ENCODE measurements at regions not wholly inside any gene's neighbourhood (a gene's known extent, or its start where the extent isn't known, plus 50 kb on each side); places are given as distances from the start of the nearest gene placed in this dataset.

- H3K36me3 Mint-ChIP-seq: no peaks in the 10 kb centered on the region
- intact Hi-C loops (cut with micrococcal nuclease): no loop called here
- H3K27me3 Mint-ChIP-seq: peaks cover 11 to 17% of the 10 kb centered on the region in 2 donors
- Histone ChIP-seq H3K36me3 (ENCODE audit: insufficient read depth, low read length) (no peaks in the 10 kb centered on the region), H3K9me3 (ENCODE audit: control insufficient read depth in 1 of 2, low read length in 2 of 2) (no peaks in the 10 kb centered on the region), H3K4me1 (ENCODE audit: insufficient read depth, low read length) (no peaks in the 10 kb centered on the region), H3K27me3 (ENCODE audit: insufficient read depth, low read length) (no peaks in the 10 kb centered on the region), H3K4me3 (ENCODE audit: low read length in 2 of 2) (no peak overlapping the region), H3K27ac (ENCODE audit: low read depth, low read length) (no peak overlapping the region)
- H3K9me3 Mint-ChIP-seq: peaks cover 0 to 2% (median 0%) of the 10 kb centered on the region in 8 donors
- no peak overlapping the region for H3K4me3 Mint-ChIP-seq
- no peak for DNase-seq
- H3K4me1 Mint-ChIP-seq: peaks cover 0 to 10% (median 3%) of the 10 kb centered on the region in 4 donors
- H3K27ac Mint-ChIP-seq: no peak overlapping the region
- ChIA-PET CTCF (ENCODE audit: partially characterized antibody) (no interaction called here), POLR2A (ENCODE audit: partially characterized antibody) (no interaction called here)
These were observed 86.0 kb upstream of the PFKP start for GRCh38 chr10:2981361-2981801.

- Histone ChIP-seq H3K27me3 (ENCODE audit: insufficient read depth, low read length) (no peaks in the 10 kb centered on the region), H3K4me3 (ENCODE audit: low read length in 2 of 2) (no peak overlapping the region), H3K9me3 (ENCODE audit: control insufficient read depth in 1 of 2, low read length in 2 of 2) (no peaks in the 10 kb centered on the region), H3K4me1 (ENCODE audit: insufficient read depth, low read length) (no peaks in the 10 kb centered on the region), H3K27ac (ENCODE audit: low read depth, low read length) (no peak overlapping the region), H3K36me3 (ENCODE audit: insufficient read depth, low read length) (no peaks in the 10 kb centered on the region)
- H3K4me1 Mint-ChIP-seq: peaks cover 0 to 4% (median 0%) of the 10 kb centered on the region in 4 donors
- no peaks in the 10 kb centered on the region for H3K36me3 Mint-ChIP-seq
- no peak overlapping the region for H3K27ac Mint-ChIP-seq
- no peak overlapping the region for H3K4me3 Mint-ChIP-seq
- H3K9me3 Mint-ChIP-seq: peaks cover 0 to 2% (median 0%) of the 10 kb centered on the region in 8 donors
- intact Hi-C loops (cut with micrococcal nuclease): no loop called here
- ChIA-PET CTCF (ENCODE audit: partially characterized antibody) (no interaction called here), POLR2A (ENCODE audit: partially characterized antibody) (no interaction called here)
- DNase-seq: no peak
- peaks cover 7 to 12% of the 10 kb centered on the region in 2 donors for H3K27me3 Mint-ChIP-seq
These were observed 86.5 kb upstream of the PFKP start for GRCh38 chr10:2980791-2981360.

GRCh38 chr10:2980116-2980515 lies 87.2 kb upstream of the PFKP start:
- H3K36me3 ChIP-seq (ENCODE audit: insufficient read depth, low read length): no peaks in the 10 kb centered on the region
- Mint-ChIP-seq H3K4me1 (peaks cover 0 to 4% (median 0%) of the 10 kb centered on the region in 4 donors), H3K27ac (no peak overlapping the region), H3K27me3 (peaks cover 4 to 9% of the 10 kb centered on the region in 2 donors), H3K9me3 (peaks cover 0 to 2% (median 0%) of the 10 kb centered on the region in 8 donors), H3K36me3 (no peaks in the 10 kb centered on the region), H3K4me3 (no peak overlapping the region)
- H3K4me1 ChIP-seq (ENCODE audit: insufficient read depth, low read length): no peaks in the 10 kb centered on the region
- no peaks in the 10 kb centered on the region for H3K27me3 ChIP-seq (ENCODE audit: insufficient read depth, low read length)
- POLR2A ChIA-PET (ENCODE audit: partially characterized antibody): no interaction called here
- H3K27ac ChIP-seq (ENCODE audit: low read depth, low read length): no peak overlapping the region
- CTCF ChIA-PET (ENCODE audit: partially characterized antibody): no interaction called here
- H3K4me3 ChIP-seq (ENCODE audit: low read length in 2 of 2): no peak overlapping the region
- H3K9me3 ChIP-seq (ENCODE audit: control insufficient read depth in 1 of 2, low read length in 2 of 2): no peaks in the 10 kb centered on the region
- DNase-seq: no peak
- intact Hi-C loops (cut with micrococcal nuclease): no loop called here

- Mint-ChIP-seq H3K4me3 (no peak overlapping the region), H3K9me3 (peaks cover 0 to 2% (median 0%) of the 10 kb centered on the region in 8 donors), H3K36me3 (no peaks in the 10 kb centered on the region), H3K27ac (no peak overlapping the region), H3K27me3 (peaks cover 2 to 7% of the 10 kb centered on the region in 2 donors), H3K4me1 (peaks cover 0 to 4% (median 0%) of the 10 kb centered on the region in 4 donors)
- intact Hi-C loops (cut with micrococcal nuclease): loop anchor here (5.0 kb wide), 1 partner anchor 1557 kb away; no protein-coding TSS in a partner anchor
- H3K36me3 ChIP-seq (ENCODE audit: insufficient read depth, low read length): no peaks in the 10 kb centered on the region
- no peaks in the 10 kb centered on the region for H3K9me3 ChIP-seq (ENCODE audit: control insufficient read depth in 1 of 2, low read length in 2 of 2)
- no peak overlapping the region for H3K27ac ChIP-seq (ENCODE audit: low read depth, low read length)
- CTCF ChIA-PET (ENCODE audit: partially characterized antibody): interaction anchor here (0.6 kb wide), 1 partner anchor 21 kb away, joined by 3 read pairs; no protein-coding TSS in a partner anchor
- no peaks in the 10 kb centered on the region for H3K4me1 ChIP-seq (ENCODE audit: insufficient read depth, low read length)
- no peaks in the 10 kb centered on the region for H3K27me3 ChIP-seq (ENCODE audit: insufficient read depth, low read length)
- H3K4me3 ChIP-seq (ENCODE audit: low read length in 2 of 2): no peak overlapping the region
- DNase-seq: no peak
- POLR2A ChIA-PET (ENCODE audit: partially characterized antibody): no interaction called here
These were observed 88.0 kb upstream of the PFKP start for GRCh38 chr10:2979306-2979705.

- H3K9me3 Mint-ChIP-seq: peaks cover 0 to 2% (median 0%) of the 10 kb centered on the region in 8 donors
- Histone ChIP-seq H3K9me3 (ENCODE audit: control insufficient read depth in 1 of 2, low read length in 2 of 2) (no peaks in the 10 kb centered on the region), H3K36me3 (ENCODE audit: insufficient read depth, low read length) (no peaks in the 10 kb centered on the region), H3K27me3 (ENCODE audit: insufficient read depth, low read length) (no peaks in the 10 kb centered on the region), H3K4me3 (ENCODE audit: low read length in 2 of 2) (no peak overlapping the region), H3K27ac (ENCODE audit: low read depth, low read length) (no peak overlapping the region), H3K4me1 (ENCODE audit: insufficient read depth, low read length) (no peaks in the 10 kb centered on the region)
- no peak overlapping the region for H3K27ac Mint-ChIP-seq
- DNase-seq: no peak
- H3K4me3 Mint-ChIP-seq: no peak overlapping the region
- no peaks in the 10 kb centered on the region for H3K36me3 Mint-ChIP-seq
- intact Hi-C loops (cut with micrococcal nuclease): loop anchor here (5.0 kb wide), 1 partner anchor 1556 kb away; no protein-coding TSS in a partner anchor
- H3K27me3 Mint-ChIP-seq: peaks cover 2 to 7% of the 10 kb centered on the region in 2 donors
- ChIA-PET POLR2A (ENCODE audit: partially characterized antibody) (no interaction called here), CTCF (ENCODE audit: partially characterized antibody) (interaction anchor here (1.3 kb wide), 1 partner anchor 140 kb away, joined by 3 read pairs; no protein-coding TSS in a partner anchor)
- peaks cover 0 to 4% (median 0%) of the 10 kb centered on the region in 4 donors for H3K4me1 Mint-ChIP-seq
These were observed 88.6 kb upstream of the PFKP start for GRCh38 chr10:2978574-2979273.

GRCh38 chr10:2978111-2978510 lies 89.2 kb upstream of the PFKP start:
- peak in 1 of 5 donors; percentile 12 for DNase-seq
- POLR2A ChIA-PET (ENCODE audit: partially characterized antibody): no interaction called here

GRCh38 chr10:2974503-2975207 lies 92.7 kb upstream of the PFKP start:
- peaks cover 0 to 4% (median 0%) of the 10 kb centered on the region in 4 donors for H3K4me1 Mint-ChIP-seq
- H3K4me1 ChIP-seq (ENCODE audit: insufficient read depth, low read length): no peaks in the 10 kb centered on the region
- DNase-seq: no peak
- peak overlapping the region in 1 of 7 donors; percentile 36 for H3K27ac Mint-ChIP-seq
- no peaks in the 10 kb centered on the region for H3K9me3 Mint-ChIP-seq
- no peaks in the 10 kb centered on the region for H3K36me3 Mint-ChIP-seq
- H3K27me3 Mint-ChIP-seq: peaks cover 0 to 7% of the 10 kb centered on the region in 2 donors
- no peak overlapping the region for H3K4me3 Mint-ChIP-seq
- no peaks in the 10 kb centered on the region for H3K27me3 ChIP-seq (ENCODE audit: insufficient read depth, low read length)
- H3K4me3 ChIP-seq (ENCODE audit: low read length in 2 of 2): no peak overlapping the region
- H3K9me3 ChIP-seq (ENCODE audit: control insufficient read depth in 1 of 2, low read length in 2 of 2): no peaks in the 10 kb centered on the region
- intact Hi-C loops (cut with micrococcal nuclease): loop anchor here (5.0 kb wide), 1 partner anchor 1552 kb away; no protein-coding TSS in a partner anchor
- POLR2A ChIA-PET (ENCODE audit: partially characterized antibody): no interaction called here
- H3K27ac ChIP-seq (ENCODE audit: low read depth, low read length): no peak overlapping the region
- no peaks in the 10 kb centered on the region for H3K36me3 ChIP-seq (ENCODE audit: insufficient read depth, low read length)
- CTCF ChIA-PET (ENCODE audit: partially characterized antibody): no interaction called here

More at GRCh38 chr10:2978111-2978510, 89.2 kb upstream of the PFKP start:
- Histone ChIP-seq H3K4me1 (ENCODE audit: insufficient read depth, low read length) (no peaks in the 10 kb centered on the region), H3K9me3 (ENCODE audit: control insufficient read depth in 1 of 2, low read length in 2 of 2) (no peaks in the 10 kb centered on the region), H3K4me3 (ENCODE audit: low read length in 2 of 2) (no peak overlapping the region), H3K36me3 (ENCODE audit: insufficient read depth, low read length) (no peaks in the 10 kb centered on the region), H3K27me3 (ENCODE audit: insufficient read depth, low read length) (no peaks in the 10 kb centered on the region), H3K27ac (ENCODE audit: low read depth, low read length) (no peak overlapping the region)
- Mint-ChIP-seq H3K9me3 (peaks cover 0 to under 1% (median 0%) of the 10 kb centered on the region in 8 donors), H3K27ac (peak overlapping the region in 1 of 7 donors; percentile 73), H3K4me3 (no peak overlapping the region), H3K36me3 (no peaks in the 10 kb centered on the region), H3K27me3 (peaks cover under 1 to 5% of the 10 kb centered on the region in 2 donors), H3K4me1 (peaks cover 0 to 4% (median 0%) of the 10 kb centered on the region in 4 donors)
- CTCF ChIA-PET (ENCODE audit: partially characterized antibody): interaction anchor here (1.3 kb wide), 1 partner anchor 140 kb away, joined by 3 read pairs; no protein-coding TSS in a partner anchor
- intact Hi-C loops (cut with micrococcal nuclease): loop anchor here (5.0 kb wide), 1 partner anchor 1556 kb away; no protein-coding TSS in a partner anchor
